ENCODE measurements at regions not wholly inside any gene's neighbourhood (a gene's known extent, or its start where the extent isn't known, plus 50 kb on each side); places are given as distances from the start of the nearest gene placed in this dataset.

GRCh38 chr7:136057509-136057908, 80.3 kb upstream of the MTPN start:
- no peak for DNase-seq

- DNase-seq = no peak
These were observed 79.6 kb upstream of the MTPN start for GRCh38 chr7:136056651-136057231.

- no peak for DNase-seq
These were observed 78.1 kb upstream of the MTPN start for GRCh38 chr7:136055266-136055665.

- no peak for DNase-seq
These were observed 76.7 kb upstream of the MTPN start for GRCh38 chr7:136053689-136054485.

GRCh38 chr7:136051203-136051928, 74.2 kb upstream of the MTPN start:
- no peak for DNase-seq

- no peak for DNase-seq
These were observed 73.3 kb upstream of the MTPN start for GRCh38 chr7:136050462-136050847.

GRCh38 chr7:136049818-136050461, 72.8 kb upstream of the MTPN start:
- no peak for DNase-seq

- no peak for DNase-seq
These were observed 72.0 kb upstream of the MTPN start for GRCh38 chr7:136049117-136049516.

GRCh38 chr7:136046548-136046947, 69.4 kb upstream of the MTPN start:
- DNase-seq = no peak

GRCh38 chr7:136045992-136046391, 68.8 kb upstream of the MTPN start:
- no peak for DNase-seq

- DNase-seq = no peak
These were observed 68.0 kb upstream of the MTPN start for GRCh38 chr7:136045181-136045580.

GRCh38 chr7:136039577-136040345, 62.6 kb upstream of the MTPN start:
- DNase-seq = no peak

GRCh38 chr7:136036336-136036735, 59.2 kb upstream of the MTPN start:
- DNase-seq = no peak

GRCh38 chr7:136034132-136034531, 57.0 kb upstream of the MTPN start:
- DNase-seq = no peak

- no peak for DNase-seq
These were observed 56.4 kb upstream of the MTPN start for GRCh38 chr7:136033413-136034031.

- no peak for DNase-seq
These were observed 53.7 kb upstream of the MTPN start for GRCh38 chr7:136030867-136031318.

- DNase-seq = no peak
These were observed 53.2 kb upstream of the MTPN start for GRCh38 chr7:136030330-136030729.

- no peak for DNase-seq
These were observed 50.0 kb upstream of the MTPN start for GRCh38 chr7:136027160-136027559.

All from NCI-H774 (cell line).